ENCODE measurements at regions not wholly inside any gene's neighbourhood (a gene's known extent, or its start where the extent isn't known, plus 50 kb on each side); places are given as distances from the start of the nearest gene placed in this dataset.

DNA sequence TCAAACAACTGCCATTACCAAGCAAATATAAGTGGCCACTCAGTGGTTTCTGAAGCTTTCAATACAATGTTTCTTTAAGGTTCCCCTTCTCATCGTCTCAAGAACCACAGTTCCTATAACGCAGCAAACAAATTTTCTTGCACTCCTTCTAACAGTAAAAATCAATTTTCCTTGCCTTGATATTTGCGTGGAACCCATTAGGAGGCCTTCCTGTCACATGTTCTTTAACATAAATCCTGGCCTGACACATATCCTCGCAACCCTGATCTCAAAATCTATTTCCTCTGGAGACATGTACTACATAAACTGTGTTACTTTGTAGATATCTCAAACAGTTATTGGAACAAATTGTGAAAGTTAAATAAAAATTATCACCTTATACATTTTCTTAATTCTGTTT lies 65.9 kb upstream of the MANEA start:
- DNase-seq: no peak

DNA sequence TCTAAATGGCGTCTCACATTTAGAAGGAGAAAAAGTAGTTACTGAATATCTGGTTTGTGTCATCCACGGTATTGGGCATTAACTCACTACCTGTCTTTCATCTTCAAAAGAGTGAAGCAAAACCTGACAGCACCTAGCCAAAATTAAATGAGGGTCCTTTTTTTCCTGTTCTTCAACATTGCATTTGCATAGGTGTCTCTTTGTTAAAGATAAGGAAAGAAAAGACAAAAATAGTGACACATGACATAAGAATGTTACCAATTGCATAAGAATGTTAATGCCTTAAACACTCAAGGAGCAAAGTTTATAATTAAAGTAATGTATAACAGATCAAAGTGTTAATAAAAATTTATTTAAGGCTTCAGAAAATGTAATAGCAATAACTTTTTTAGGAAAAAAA lies 61.4 kb upstream of the MANEA start:
- DNase-seq: no peak

DNA sequence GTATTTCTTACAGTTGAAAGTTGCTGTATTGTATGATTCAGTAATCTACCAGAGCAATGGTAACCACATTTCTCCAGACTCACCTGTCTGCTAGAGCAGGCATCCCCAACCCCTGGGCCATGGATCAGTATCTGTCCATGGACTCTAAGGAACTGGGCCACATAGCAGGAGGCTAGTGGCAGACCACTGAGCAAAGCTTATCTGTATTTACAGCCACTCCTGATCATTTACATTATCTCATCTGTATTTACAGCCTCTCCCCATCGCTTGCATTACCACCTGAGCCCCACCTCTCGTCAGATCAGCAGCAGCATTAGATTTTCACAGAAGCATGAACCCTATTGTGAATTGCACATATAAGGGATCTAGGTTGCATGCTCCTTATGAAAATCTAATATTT lies 60.3 kb upstream of the MANEA start:
- no peak for DNase-seq

DNA sequence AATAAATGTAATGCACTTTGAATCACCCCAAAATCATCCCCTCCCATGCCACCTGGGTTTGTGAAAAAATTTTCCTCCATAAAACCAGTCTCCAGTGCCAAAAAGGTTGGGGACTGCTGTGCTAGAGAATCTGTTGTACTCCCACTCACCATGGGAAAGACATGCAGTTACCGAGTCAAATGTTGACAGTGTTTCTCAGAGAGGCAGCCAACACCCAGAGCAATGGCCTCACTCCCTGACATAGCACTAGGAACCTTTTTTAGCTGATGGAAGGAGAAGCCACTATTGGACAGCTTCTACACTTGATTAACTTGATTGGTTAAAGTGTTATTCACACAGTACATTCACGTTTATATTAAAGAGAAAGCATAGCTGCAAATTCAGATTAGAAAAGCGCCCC lies 59.8 kb upstream of the MANEA start:
- no peak for DNase-seq

DNA sequence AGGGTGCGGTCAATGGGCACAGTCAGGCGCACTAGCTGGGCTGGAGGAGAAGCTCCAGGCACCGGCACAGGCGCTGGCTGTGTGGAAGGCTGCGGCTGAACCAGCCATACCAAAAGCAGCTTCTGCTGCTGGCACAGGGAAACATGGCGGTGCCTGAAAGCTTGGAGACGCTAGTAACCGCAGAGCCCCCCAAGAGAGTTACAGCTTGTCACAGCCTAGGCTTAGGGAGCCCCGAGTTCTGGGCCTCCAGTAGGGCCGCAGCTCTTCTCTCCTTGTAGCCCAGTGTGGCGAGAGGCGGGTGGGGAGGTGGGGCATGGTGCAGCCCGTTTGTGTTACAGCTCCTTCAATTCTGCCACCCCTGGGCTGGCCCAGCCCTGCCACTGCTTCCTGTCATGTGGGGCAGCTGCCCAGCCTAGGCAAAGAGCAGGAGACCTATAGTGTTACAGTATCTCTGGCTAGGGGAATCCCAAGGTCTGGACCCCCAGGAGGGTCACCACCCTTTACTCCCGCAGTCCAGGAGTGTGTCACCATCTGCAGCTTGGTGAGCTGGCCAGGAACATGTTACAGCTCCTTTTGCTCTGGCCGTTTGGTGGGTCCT lies 58.6 kb upstream of the MANEA start:
- no peak for DNase-seq

DNA sequence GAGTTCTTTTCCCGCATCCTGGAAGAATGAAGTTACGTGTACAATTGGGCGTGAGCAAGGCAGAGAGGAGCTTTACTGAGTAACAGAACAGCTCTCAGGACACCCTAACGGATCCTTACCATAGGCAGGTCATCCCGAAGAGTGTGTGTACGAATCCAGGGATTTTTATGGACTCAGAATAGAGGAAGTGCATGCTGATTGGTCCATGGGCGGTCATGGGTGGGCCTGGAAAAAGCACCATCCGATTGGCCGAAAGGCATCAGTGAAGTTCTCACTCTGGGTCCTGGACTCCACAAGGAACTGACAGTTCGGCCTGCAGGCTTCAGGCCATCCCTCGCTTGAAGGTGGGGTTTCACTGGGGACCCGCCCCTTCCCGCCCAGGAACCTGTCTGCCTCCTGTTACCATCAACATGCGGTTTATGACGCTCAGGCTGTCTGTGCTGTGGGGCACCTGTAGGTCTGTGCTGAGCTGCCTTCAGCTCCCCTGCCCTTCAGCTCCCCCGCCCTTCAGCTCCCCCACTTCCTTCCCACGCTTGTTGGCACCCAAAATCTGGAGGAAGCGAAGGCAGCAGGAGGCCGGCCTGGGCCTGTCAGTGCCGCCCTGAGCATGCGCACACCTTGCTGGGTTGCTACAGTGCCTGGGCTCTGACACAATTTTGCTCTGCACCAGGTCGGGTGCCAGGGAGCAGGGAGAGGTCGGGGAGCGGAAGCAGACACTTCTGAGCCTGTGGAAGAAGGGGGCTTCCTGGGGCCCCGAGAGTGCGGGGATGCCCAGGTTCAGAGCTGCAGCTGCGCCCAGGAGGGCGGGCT lies 57.9 kb upstream of the MANEA start:
- DNase-seq: no peak

DNA sequence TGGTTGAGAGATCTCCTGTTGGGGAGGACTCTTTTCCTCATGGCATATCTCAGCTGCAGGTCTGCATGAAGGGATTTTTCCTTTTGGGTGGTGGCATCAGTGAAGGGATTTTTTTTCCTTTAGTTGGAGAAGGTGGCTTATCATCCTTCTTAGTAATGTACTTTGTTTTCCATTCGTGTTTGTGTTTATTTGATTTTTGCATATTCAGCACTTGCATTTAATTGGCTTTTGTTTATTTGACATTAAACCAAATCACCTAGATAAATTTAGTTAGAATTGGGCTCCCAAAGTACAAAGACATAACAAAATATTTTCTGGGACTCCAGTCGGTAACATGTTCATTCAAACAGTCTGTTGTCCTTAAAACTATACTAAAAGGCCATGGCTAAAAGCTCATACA lies 56.2 kb upstream of the MANEA start:
- DNase-seq: no peak

Measured in hematopoietic multipotent progenitor cell treated with erythropoietin and hydrocortisone succinate and interleukin-3 and kit ligand, for 4 days (in vitro differentiated cells).